ENCODE measurements at regions not wholly inside any gene's neighbourhood (a gene's known extent, or its start where the extent isn't known, plus 50 kb on each side); places are given as distances from the start of the nearest gene placed in this dataset.

DNA sequence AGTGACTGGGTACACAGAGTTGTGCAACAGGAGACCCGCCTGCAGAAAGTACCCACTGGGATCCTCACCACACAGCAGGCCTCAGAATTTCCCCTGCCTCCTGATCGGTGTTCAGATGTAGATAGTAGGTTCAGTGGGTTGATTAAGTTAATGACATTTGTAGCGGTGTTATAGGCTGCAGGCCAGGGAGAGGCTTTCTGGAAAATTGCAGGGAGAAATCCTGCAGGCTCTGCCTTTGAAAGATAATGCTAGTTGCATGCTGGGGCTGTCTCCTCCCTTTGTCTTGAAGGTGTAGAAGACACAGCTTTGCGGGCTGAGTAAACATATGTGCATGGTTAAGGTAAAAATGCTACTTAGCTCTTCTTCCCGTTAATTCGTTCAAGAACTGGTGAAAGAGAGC, 406.3 kb upstream of the RBFOX1 start:
- Histone ChIP-seq H3K27ac (ENCODE audit: extremely low read depth, low read depth, low read length) (no peak overlapping the region), H3K4me3 (ENCODE audit: low read depth, low read length) (no peak overlapping the region), H3K36me3 (ENCODE audit: control insufficient read depth in 2 of 2, insufficient read depth in 1 of 2, low read length in 2 of 2) (no peaks in the 10 kb centered on the region), H3K4me1 (ENCODE audit: control insufficient read depth, insufficient read depth, low read length) (no peaks in the 10 kb centered on the region), H3K9me3 (ENCODE audit: control insufficient read depth, insufficient read depth, low read depth, low read length) (no peaks in the 10 kb centered on the region)
- TF ChIP-seq ZNF341 (tag by site-specific recombination; IDR thresholded peaks at IDR 0.05; ENCODE audit: low read depth): no peak
- no peak for TF ChIP-seq SP3 (tag by site-specific recombination; IDR thresholded peaks at IDR 0.05)
- TF ChIP-seq ZFP69B (tag by site-specific recombination; IDR thresholded peaks at IDR 0.05): no peak
- no peak for TF ChIP-seq ZBTB1 (tag by site-specific recombination; IDR thresholded peaks at IDR 0.05)
- no peak for TF ChIP-seq ZNF670 (tag by site-specific recombination; IDR thresholded peaks at IDR 0.05; ENCODE audit: low read depth)
- no peak for TF ChIP-seq ZNF555 (tag by site-specific recombination; conservative IDR thresholded peaks at IDR 0.05)
- TF ChIP-seq, protein P1, sequence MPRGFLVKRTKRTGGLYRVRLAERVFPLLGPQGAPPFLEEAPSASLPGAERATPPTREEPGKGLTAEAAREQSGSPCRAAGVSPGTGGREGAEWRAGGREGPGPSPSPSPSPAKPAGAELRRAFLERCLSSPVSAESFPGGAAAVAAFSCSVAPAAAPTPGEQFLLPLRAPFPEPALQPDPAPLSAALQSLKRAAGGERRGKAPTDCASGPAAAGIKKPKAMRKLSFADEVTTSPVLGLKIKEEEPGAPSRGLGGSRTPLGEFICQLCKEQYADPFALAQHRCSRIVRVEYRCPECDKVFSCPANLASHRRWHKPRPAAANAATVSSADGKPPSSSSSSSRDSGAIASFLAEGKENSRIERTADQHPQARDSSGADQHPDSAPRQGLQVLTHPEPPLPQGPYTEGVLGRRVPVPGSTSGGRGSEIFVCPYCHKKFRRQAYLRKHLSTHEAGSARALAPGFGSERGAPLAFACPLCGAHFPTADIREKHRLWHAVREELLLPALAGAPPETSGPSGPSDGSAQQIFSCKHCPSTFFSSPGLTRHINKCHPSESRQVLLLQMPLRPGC (tag by site-specific recombination; IDR thresholded peaks at IDR 0.05): no peak
- no peak for TF ChIP-seq ZSCAN23 (tag by site-specific recombination; IDR thresholded peaks at IDR 0.05)
- TF ChIP-seq, protein P2, sequence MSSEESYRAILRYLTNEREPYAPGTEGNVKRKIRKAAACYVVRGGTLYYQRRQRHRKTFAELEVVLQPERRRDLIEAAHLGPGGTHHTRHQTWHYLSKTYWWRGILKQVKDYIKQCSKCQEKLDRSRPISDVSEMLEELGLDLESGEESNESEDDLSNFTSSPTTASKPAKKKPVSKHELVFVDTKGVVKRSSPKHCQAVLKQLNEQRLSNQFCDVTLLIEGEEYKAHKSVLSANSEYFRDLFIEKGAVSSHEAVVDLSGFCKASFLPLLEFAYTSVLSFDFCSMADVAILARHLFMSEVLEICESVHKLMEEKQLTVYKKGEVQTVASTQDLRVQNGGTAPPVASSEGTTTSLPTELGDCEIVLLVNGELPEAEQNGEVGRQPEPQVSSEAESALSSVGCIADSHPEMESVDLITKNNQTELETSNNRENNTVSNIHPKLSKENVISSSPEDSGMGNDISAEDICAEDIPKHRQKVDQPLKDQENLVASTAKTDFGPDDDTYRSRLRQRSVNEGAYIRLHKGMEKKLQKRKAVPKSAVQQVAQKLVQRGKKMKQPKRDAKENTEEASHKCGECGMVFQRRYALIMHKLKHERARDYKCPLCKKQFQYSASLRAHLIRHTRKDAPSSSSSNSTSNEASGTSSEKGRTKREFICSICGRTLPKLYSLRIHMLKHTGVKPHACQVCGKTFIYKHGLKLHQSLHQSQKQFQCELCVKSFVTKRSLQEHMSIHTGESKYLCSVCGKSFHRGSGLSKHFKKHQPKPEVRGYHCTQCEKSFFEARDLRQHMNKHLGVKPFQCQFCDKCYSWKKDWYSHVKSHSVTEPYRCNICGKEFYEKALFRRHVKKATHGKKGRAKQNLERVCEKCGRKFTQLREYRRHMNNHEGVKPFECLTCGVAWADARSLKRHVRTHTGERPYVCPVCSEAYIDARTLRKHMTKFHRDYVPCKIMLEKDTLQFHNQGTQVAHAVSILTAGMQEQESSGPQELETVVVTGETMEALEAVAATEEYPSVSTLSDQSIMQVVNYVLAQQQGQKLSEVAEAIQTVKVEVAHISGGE (tag by site-specific recombination; conservative IDR thresholded peaks at IDR 0.05; ENCODE audit: low read depth): no peak
- TF ChIP-seq ZBTB7A (tag by site-specific recombination; IDR thresholded peaks at IDR 0.05; ENCODE audit: low read depth): no peak
- TF ChIP-seq, protein P3, sequence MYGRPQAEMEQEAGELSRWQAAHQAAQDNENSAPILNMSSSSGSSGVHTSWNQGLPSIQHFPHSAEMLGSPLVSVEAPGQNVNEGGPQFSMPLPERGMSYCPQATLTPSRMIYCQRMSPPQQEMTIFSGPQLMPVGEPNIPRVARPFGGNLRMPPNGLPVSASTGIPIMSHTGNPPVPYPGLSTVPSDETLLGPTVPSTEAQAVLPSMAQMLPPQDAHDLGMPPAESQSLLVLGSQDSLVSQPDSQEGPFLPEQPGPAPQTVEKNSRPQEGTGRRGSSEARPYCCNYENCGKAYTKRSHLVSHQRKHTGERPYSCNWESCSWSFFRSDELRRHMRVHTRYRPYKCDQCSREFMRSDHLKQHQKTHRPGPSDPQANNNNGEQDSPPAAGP (tag by site-specific recombination; IDR thresholded peaks at IDR 0.05): no peak
- no peak for TF ChIP-seq ZNF544 (tag by site-specific recombination; IDR thresholded peaks at IDR 0.05)
- TF ChIP-seq ZNF239 (tag by site-specific recombination; IDR thresholded peaks at IDR 0.05): no peak
- TF ChIP-seq, protein P4, sequence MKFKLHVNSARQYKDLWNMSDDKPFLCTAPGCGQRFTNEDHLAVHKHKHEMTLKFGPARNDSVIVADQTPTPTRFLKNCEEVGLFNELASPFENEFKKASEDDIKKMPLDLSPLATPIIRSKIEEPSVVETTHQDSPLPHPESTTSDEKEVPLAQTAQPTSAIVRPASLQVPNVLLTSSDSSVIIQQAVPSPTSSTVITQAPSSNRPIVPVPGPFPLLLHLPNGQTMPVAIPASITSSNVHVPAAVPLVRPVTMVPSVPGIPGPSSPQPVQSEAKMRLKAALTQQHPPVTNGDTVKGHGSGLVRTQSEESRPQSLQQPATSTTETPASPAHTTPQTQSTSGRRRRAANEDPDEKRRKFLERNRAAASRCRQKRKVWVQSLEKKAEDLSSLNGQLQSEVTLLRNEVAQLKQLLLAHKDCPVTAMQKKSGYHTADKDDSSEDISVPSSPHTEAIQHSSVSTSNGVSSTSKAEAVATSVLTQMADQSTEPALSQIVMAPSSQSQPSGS (tag by site-specific recombination; IDR thresholded peaks at IDR 0.05; ENCODE audit: low read depth): no peak
- ChIA-PET CTCF (no interaction called here), POLR2A (no interaction called here)

DNA sequence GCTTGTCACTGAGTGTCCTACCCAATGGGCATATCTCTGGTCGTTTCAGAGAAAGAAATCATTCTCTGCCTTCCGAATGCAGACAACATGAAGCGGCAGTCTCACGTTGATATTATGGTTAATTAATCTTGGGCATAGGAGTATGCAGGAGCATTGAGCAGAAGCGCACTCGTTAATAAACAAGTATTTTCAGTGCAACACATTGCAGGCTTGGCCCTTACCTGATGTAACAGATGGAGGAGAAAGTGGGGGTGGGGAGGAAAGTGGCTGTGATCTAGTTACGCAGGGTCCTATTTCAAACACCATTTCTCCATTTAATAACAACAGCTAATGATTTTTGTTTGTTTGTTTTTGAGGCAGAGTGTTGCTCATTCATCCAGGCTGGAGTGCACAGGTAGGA, 414.0 kb upstream of the RBFOX1 start:
- no peak overlapping the region for H3K27ac ChIP-seq (ENCODE audit: extremely low read depth, low read depth, low read length)
- H3K9me3 ChIP-seq (ENCODE audit: control insufficient read depth, insufficient read depth, low read depth, low read length): no peaks in the 10 kb centered on the region
- no peaks in the 10 kb centered on the region for H3K36me3 ChIP-seq (ENCODE audit: control insufficient read depth in 2 of 2, insufficient read depth in 1 of 2, low read length in 2 of 2)
- no peak overlapping the region for H3K4me3 ChIP-seq (ENCODE audit: low read depth, low read length)
- POLR2A ChIA-PET: no interaction called here
- CTCF ChIA-PET: interaction anchor here (0.6 kb wide), 1 partner anchor 999 kb away, joined by 3 read pairs; no protein-coding TSS in a partner anchor
- no peak for TF ChIP-seq ZFP37 (tag by site-specific recombination; IDR thresholded peaks at IDR 0.05)
- TF ChIP-seq ZBTB8A (tag by site-specific recombination; IDR thresholded peaks at IDR 0.05): no peak
- TF ChIP-seq GLIS1 (tag by site-specific recombination; IDR thresholded peaks at IDR 0.05): no peak
- no peak for TF ChIP-seq ZNF112 (tag by site-specific recombination; IDR thresholded peaks at IDR 0.05)
- TF ChIP-seq OVOL3 (tag by site-specific recombination; IDR thresholded peaks at IDR 0.05): no peak
- TF ChIP-seq, protein P5, sequence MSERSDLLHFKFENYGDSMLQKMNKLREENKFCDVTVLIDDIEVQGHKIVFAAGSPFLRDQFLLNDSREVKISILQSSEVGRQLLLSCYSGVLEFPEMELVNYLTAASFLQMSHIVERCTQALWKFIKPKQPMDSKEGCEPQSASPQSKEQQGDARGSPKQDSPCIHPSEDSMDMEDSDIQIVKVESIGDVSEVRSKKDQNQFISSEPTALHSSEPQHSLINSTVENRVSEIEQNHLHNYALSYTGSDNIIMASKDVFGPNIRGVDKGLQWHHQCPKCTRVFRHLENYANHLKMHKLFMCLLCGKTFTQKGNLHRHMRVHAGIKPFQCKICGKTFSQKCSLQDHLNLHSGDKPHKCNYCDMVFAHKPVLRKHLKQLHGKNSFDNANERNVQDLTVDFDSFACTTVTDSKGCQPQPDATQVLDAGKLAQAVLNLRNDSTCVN (tag by site-specific recombination; optimal IDR thresholded peaks at IDR 0.05): no peak
- TF ChIP-seq SETDB1 (IDR thresholded peaks at IDR 0.05; ENCODE audit: insufficient read length, low read length): no peak
- no peak for TF ChIP-seq ZNF426 (tag by site-specific recombination; IDR thresholded peaks at IDR 0.05)
- no peaks in the 10 kb centered on the region for H3K4me1 ChIP-seq (ENCODE audit: control insufficient read depth, insufficient read depth, low read length)

All from HEK293 (cell line).